Ishikawa (cell line): ENCODE measurements at regions not wholly inside any gene's neighbourhood (a gene's known extent, or its start where the extent isn't known, plus 50 kb on each side); places are given as distances from the start of the nearest gene placed in this dataset.

Experiments used
- CEBPB ChIP-seq: IDR thresholded peaks from 2 replicates; pipeline ENCODE4 v1.6.1; 2012
- CREB1 ChIP-seq: IDR thresholded peaks from 2 replicates; pipeline ENCODE4 v1.6.1; 2012; ENCODE audit warnings: low read depth
- EGR1 ChIP-seq: IDR thresholded peaks from 2 replicates; pipeline ENCODE4 v1.6.1; 2012
- EP300 ChIP-seq: IDR thresholded peaks from 2 replicates; pipeline ENCODE4 v1.6.1; 2012; ENCODE audit warnings: borderline replicate concordance
- FOXM1 ChIP-seq: IDR thresholded peaks from 2 replicates; pipeline ENCODE4 v1.6.1; 2012; ENCODE audit warnings: low read depth, borderline replicate concordance
- NFIC ChIP-seq: IDR thresholded peaks from 2 replicates; pipeline ENCODE4 v1.6.1; 2012
- RAD21 ChIP-seq: IDR thresholded peaks from 2 replicates; pipeline ENCODE4 v1.6.1; 2012; ENCODE audit warnings: low read depth
- TAF1 ChIP-seq: IDR thresholded peaks from 2 replicates; pipeline ENCODE4 v1.6.1; 2012; ENCODE audit warnings: low read depth, mild to moderate bottlenecking
- TCF12 ChIP-seq: IDR thresholded peaks from 2 replicates; pipeline ENCODE4 v1.6.1; 2012; ENCODE audit warnings: low read depth
- TEAD4 ChIP-seq: IDR thresholded peaks from 2 replicates; pipeline ENCODE4 v1.6.1; 2012
- YY1 ChIP-seq: IDR thresholded peaks from 2 replicates; pipeline ENCODE4 v1.6.1; 2012; ENCODE audit warnings: low read depth
- ZBTB7A ChIP-seq: IDR thresholded peaks from 2 replicates; pipeline ENCODE4 v1.6.1; 2012; ENCODE audit warnings: low read depth
- TF ChIP-seq, protein P1 (sequence below): IDR thresholded peaks from 2 replicates; pipeline ENCODE4 v1.6.1; 2012
- TF ChIP-seq, protein P2 (sequence below): IDR thresholded peaks from 2 replicates; pipeline ENCODE4 v1.6.1; 2012; ENCODE audit warnings: low read depth, mild to moderate bottlenecking
- TF ChIP-seq, protein P3 (sequence below): IDR thresholded peaks from 2 replicates; pipeline ENCODE4 v1.6.1; 2012

DNA sequence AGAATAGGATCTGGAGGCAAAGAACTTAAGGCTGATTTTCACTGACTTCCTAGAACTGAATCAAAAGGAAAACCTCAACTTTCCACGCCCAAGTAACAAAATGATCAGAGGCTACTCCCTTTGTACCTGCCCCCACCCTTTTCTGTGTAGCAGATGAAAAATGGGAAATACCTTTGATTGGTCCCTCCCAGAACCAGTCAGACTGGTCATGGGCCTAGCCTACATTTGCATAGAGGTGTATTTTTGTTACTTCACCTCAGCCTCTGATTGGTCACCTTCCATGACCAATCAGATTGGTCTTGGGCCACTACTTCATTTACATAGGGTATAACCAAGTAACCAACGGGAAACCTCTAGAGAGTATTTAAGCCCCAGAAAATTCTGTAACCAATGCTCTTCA, 1553.5 kb upstream of the C9orf72 start:
- no peak for TF ChIP-seq TEAD4
- no peak for TF ChIP-seq EP300
- no peak for TF ChIP-seq TCF12
- TF ChIP-seq YY1 = no peak
- TF ChIP-seq CREB1 = no peak
- TF ChIP-seq FOXM1 = no peak
- TF ChIP-seq, protein P1, sequence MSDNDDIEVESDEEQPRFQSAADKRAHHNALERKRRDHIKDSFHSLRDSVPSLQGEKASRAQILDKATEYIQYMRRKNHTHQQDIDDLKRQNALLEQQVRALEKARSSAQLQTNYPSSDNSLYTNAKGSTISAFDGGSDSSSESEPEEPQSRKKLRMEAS = no peak
- TF ChIP-seq NFIC = no peak
- TF ChIP-seq RAD21 = no peak
- TF ChIP-seq TAF1 = no peak
- TF ChIP-seq EGR1 = no peak
- TF ChIP-seq, protein P2, sequence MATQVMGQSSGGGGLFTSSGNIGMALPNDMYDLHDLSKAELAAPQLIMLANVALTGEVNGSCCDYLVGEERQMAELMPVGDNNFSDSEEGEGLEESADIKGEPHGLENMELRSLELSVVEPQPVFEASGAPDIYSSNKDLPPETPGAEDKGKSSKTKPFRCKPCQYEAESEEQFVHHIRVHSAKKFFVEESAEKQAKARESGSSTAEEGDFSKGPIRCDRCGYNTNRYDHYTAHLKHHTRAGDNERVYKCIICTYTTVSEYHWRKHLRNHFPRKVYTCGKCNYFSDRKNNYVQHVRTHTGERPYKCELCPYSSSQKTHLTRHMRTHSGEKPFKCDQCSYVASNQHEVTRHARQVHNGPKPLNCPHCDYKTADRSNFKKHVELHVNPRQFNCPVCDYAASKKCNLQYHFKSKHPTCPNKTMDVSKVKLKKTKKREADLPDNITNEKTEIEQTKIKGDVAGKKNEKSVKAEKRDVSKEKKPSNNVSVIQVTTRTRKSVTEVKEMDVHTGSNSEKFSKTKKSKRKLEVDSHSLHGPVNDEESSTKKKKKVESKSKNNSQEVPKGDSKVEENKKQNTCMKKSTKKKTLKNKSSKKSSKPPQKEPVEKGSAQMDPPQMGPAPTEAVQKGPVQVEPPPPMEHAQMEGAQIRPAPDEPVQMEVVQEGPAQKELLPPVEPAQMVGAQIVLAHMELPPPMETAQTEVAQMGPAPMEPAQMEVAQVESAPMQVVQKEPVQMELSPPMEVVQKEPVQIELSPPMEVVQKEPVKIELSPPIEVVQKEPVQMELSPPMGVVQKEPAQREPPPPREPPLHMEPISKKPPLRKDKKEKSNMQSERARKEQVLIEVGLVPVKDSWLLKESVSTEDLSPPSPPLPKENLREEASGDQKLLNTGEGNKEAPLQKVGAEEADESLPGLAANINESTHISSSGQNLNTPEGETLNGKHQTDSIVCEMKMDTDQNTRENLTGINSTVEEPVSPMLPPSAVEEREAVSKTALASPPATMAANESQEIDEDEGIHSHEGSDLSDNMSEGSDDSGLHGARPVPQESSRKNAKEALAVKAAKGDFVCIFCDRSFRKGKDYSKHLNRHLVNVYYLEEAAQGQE = no peak
- no peak for TF ChIP-seq CEBPB
- TF ChIP-seq ZBTB7A = no peak

DNA sequence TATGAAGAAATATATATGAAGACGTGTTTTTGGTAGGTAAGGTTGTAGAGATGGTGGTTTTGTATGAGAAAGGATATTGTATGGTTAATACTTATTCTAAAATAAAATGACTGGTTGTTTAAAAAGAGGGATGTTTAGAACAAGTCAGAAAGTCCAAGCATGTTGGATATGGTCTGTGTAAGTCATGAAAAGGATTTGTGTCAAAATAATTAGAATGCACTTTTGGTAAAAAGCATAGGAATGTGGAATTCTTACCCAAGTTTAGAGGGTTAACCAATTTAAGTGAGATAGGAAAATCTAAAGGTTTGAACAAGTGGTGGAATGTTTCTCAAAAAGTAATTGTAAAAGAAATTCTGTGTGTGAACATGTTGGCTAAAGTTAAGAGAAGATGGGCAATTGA, 1556.5 kb upstream of the C9orf72 start:
- TF ChIP-seq FOXM1 (no peak), CREB1 (no peak), EGR1 (no peak), NFIC (no peak), CEBPB (no peak), EP300 (no peak), YY1 (no peak), TEAD4 (no peak), ZBTB7A (no peak), RAD21 (no peak)
- TF ChIP-seq, protein P2 = no peak
- TF ChIP-seq, protein P3, sequence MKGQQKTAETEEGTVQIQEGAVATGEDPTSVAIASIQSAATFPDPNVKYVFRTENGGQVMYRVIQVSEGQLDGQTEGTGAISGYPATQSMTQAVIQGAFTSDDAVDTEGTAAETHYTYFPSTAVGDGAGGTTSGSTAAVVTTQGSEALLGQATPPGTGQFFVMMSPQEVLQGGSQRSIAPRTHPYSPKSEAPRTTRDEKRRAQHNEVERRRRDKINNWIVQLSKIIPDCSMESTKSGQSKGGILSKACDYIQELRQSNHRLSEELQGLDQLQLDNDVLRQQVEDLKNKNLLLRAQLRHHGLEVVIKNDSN = no peak
- TF ChIP-seq, protein P1 = no peak

DNA sequence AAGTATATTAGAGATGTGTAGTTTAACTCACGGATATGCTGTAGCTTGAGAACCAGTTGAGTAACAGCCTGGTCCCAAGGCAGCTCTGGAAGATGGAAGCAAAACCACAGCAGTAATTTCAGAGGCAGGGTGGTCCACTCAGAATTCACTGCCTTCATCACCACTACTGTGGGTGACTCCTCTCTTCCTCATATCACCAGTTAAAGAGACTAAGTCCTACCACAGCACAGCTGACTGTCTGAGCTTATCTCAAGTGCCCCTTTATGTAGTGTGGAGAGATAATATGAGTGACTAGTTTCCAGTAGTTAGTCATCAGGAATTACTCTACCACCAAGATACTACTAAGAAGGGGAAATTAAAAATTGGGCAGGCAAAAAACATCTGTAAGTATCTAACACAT, 1571.2 kb upstream of the C9orf72 start:
- no peak for TF ChIP-seq EP300
- no peak for TF ChIP-seq FOXM1
- no peak for TF ChIP-seq CEBPB
- TF ChIP-seq, protein P3 = no peak
- no peak for TF ChIP-seq CREB1
- TF ChIP-seq RAD21 = no peak
- no peak for TF ChIP-seq EGR1
- TF ChIP-seq YY1 = no peak

DNA sequence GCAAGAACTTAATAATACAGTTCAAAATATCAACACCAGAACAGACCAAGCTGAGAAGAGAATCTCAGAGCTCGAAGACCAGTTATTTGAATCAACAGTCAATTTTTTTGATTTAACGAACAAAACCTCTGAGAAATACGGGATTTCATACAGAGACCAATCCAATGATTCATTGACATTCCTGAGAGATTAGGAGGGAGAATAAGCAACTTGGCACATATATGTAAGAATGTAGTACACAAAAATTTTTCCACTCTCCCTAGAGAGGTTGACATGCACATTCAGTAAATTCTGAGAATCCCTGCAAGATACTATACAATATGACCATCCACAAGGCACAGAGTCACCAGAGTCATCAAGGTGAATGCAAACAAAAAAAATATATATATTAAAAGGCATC, 1577.3 kb upstream of the C9orf72 start:
- TF ChIP-seq EP300 (no peak), EGR1 (no peak), YY1 (no peak), RAD21 (no peak), FOXM1 (no peak), CREB1 (no peak), TAF1 (no peak), ZBTB7A (no peak), NFIC (no peak), CEBPB (no peak), TEAD4 (no peak), TCF12 (no peak)
- TF ChIP-seq, protein P3 = no peak
- TF ChIP-seq, protein P1 = no peak
- TF ChIP-seq, protein P2 = no peak
